Duodenal mucosa (tissue), 2 donors: ENCODE measurements at regions not wholly inside any gene's neighbourhood (a gene's known extent, or its start where the extent isn't known, plus 50 kb on each side); places are given as distances from the start of the nearest gene placed in this dataset.
"Not testable (repeated sequence)": the region's sequence is repeated elsewhere in the genome, so short reads cannot be mapped to it uniquely, and the experiment has no call there.

Experiments
- H3K27ac ChIP-seq: one replicate; pipeline ENCODE4 v1.7.0; 2013; ENCODE audit warnings: low read depth, low read length
- H3K27me3 ChIP-seq, 2 donors: one replicate each; pipeline ENCODE4 v1.7.0; 2013; ENCODE audit warnings: low read length in 2 of 2, control low read depth in 1 of 2; ENCODE audit not compliant: insufficient read depth in 2 of 2, control insufficient read depth in 1 of 2
- H3K36me3 ChIP-seq, 2 donors: one replicate each; pipeline ENCODE4 v1.7.0; 2013; ENCODE audit warnings: low read length in 2 of 2, control low read depth in 1 of 2; ENCODE audit not compliant: insufficient read depth in 2 of 2, control insufficient read depth in 1 of 2
- H3K4me1 ChIP-seq, 2 donors: one replicate each; pipeline ENCODE4 v1.7.0; 2013; ENCODE audit warnings: low read length in 2 of 2, control low read depth in 1 of 2; ENCODE audit not compliant: insufficient read depth in 2 of 2, control insufficient read depth in 1 of 2
- H3K4me3 ChIP-seq, 2 donors: one replicate each; pipeline ENCODE4 v1.7.0; 2013; ENCODE audit warnings: low read length in 2 of 2, low read depth in 1 of 2
- H3K9ac ChIP-seq, 2 donors: one replicate each; pipeline ENCODE4 v1.7.0; 2013; ENCODE audit warnings: low read length in 2 of 2, low read depth in 1 of 2
- H3K9me3 ChIP-seq, 2 donors: one replicate each; pipeline ENCODE4 v1.7.0; 2013; ENCODE audit warnings: low read length in 2 of 2, control low read depth in 1 of 2; ENCODE audit not compliant: control insufficient read depth in 1 of 2

DNA sequence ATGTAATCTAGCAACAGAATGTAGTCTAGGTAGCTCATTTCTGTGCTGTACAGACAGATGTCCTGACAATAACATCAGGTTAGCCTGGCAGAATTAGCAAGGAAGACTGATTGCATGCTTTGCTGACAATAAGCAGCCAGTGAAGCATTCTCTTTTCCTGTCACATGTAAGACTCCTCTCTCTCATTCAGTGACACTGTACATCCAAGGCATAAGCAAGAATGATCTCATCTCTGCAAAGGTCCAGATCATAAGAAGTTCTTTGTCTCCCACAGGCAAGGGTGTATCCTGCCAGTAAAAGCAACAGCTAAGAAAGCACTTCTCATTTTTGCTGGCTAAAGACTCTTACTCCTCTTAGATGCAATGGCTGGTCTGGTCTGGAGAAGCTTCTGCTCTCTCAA is 861.8 kb downstream of the TAF11L14 start:
- H3K9ac ChIP-seq = no peak overlapping the region
- H3K9me3 ChIP-seq = peaks cover 0 to 4% of the 10 kb centered on the region in 2 donors
- no peak overlapping the region for H3K27ac ChIP-seq
- H3K36me3 ChIP-seq = no peaks in the 10 kb centered on the region
- H3K4me3 ChIP-seq = no peak overlapping the region
- H3K27me3 ChIP-seq = no peaks in the 10 kb centered on the region
- H3K4me1 ChIP-seq = no peaks in the 10 kb centered on the region

DNA sequence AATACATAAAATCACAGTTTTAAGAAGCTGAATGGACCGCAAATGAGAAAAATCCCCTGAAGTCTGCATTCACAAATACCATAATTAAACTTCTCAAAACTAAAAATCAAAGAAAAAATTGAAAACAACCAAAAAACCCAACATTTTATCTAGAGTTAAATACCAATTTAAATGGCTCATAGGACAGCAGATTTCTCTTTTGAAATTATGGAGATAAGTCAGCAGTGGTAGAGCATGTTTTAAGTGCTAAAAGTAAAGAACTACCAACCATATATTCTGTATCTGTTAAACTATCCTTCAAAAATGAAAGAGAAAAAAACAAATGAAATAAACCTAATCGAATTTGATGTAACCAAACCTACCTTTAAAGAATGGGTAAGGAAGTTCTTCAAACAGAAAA is 862.8 kb downstream of the TAF11L14 start:
- Histone ChIP-seq H3K4me3 (no peak overlapping the region), H3K9ac (no peak overlapping the region), H3K36me3 (no peaks in the 10 kb centered on the region), H3K9me3 (peaks cover 1 to 4% of the 10 kb centered on the region in 2 donors), H3K27me3 (no peaks in the 10 kb centered on the region), H3K4me1 (no peaks in the 10 kb centered on the region), H3K27ac (no peak overlapping the region)

DNA sequence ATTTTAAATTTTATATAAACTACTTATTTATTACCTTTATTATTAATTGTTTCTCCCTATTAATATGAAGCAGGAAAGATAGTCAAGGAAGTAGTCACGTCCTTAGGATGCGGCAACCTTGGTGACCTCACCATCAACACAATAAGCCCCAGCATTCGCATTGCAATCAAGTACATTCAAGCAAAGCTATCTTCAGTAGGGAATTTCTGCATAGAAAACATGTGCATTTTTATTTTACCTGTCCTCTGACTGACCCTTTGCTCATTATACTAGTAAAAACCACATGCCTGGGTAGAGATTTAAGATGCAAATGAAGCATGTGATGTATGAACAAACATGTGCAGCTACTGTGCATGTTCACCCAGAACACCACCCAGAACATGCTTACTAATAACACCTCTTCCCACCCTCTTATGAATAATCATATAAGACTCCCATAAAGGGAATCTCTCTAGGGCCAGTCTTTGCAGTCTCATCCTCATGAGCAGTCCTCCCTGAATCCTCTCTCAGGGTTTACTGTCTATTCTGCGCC is 869.6 kb downstream of the TAF11L14 start:
- Histone ChIP-seq H3K4me3 (no peak overlapping the region), H3K4me1 (no peaks in the 10 kb centered on the region), H3K27me3 (no peaks in the 10 kb centered on the region)

DNA sequence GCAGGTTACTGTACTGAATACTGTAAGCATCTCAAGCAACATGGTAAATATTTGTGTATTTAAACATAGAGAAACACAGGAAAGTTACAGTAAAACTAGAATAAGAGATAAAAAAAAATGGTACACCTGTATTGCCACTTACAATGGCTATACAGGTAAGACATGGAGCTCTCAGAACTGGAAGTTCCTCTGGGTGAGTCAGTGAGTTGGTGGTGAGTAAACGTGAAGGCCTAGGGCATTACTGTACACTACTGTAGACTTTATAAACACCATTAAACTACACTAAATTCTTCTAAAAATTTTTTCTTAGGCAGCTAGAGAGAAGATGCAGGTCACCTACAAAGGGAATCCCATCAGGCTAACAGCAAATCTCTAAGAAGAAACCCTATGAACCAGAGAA is 872.9 kb downstream of the TAF11L14 start:
- H3K27me3 ChIP-seq = no peaks in the 10 kb centered on the region
- H3K9me3 ChIP-seq = peaks cover 2 to 8% of the 10 kb centered on the region in 2 donors
- no peak overlapping the region for H3K9ac ChIP-seq
- no peaks in the 10 kb centered on the region for H3K4me1 ChIP-seq
- no peak overlapping the region for H3K4me3 ChIP-seq
- no peak overlapping the region for H3K27ac ChIP-seq
- no peaks in the 10 kb centered on the region for H3K36me3 ChIP-seq

More for the DNA sequence above, 869.6 kb downstream of the TAF11L14 start:
- H3K9me3 ChIP-seq = peaks cover 2 to 9% of the 10 kb centered on the region in 2 donors
- no peak overlapping the region for H3K9ac ChIP-seq
- no peak overlapping the region for H3K27ac ChIP-seq
- H3K36me3 ChIP-seq = no peaks in the 10 kb centered on the region

DNA sequence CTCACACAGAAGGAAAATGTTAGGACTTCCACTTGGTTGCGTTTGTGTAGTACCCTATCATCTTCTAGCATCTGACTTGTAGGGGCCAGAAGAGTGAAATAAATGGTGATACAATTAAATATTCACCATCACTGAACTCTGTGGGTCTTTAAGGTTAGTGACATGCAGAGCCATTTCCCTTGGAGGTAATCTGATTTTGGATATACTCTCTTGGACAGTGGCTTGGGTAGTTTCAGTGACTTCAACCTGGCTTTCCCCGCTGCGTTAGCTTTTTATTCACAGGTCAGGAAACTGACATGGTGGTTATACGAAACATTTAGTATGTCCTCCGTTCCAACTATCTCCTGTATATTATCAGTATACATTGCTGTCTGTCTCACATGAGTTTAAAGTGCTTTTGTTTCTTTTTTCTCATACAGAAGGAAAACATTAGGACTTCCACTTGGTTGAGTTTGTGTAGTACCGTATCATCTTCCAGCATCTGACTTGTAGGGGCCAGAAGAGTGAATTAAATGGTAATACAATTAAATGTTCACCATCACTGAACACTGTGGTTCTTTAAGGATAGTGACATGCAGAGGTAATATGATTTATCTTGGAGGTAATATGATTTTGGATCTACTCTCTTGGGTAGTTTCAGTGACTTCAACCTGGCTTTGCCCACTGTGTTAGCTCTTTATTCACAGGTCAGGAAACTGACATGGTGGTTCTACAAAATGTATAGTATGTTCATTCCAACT is 883.6 kb downstream of the TAF11L14 start:
- no peaks in the 10 kb centered on the region for H3K4me1 ChIP-seq
- no peak overlapping the region for H3K27ac ChIP-seq
- H3K36me3 ChIP-seq = no peaks in the 10 kb centered on the region
- peaks cover 0 to 7% of the 10 kb centered on the region in 2 donors for H3K9me3 ChIP-seq
- H3K9ac ChIP-seq = no peak overlapping the region
- no peaks in the 10 kb centered on the region for H3K27me3 ChIP-seq
- no peak overlapping the region for H3K4me3 ChIP-seq

DNA sequence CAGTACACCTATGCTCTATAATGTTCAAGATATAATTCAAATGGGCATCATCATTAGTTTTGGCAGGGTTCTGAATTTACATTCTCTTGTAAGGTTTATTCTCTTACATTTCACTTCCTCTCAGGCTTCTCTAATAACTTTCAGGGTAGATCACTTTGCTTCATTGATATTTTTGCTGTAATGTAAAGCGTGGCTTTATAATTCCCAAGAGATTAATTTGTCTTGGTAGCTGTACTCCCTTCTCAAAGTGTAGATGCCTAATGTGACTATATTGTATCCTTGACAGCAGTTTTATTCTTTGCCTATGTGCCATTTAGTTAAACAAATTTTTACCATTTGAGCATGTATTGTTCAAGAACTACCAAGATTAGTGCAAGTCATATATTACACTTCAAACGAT is 889.1 kb downstream of the TAF11L14 start:
- Histone ChIP-seq H3K4me3 (no peak overlapping the region), H3K27ac (no peak overlapping the region), H3K36me3 (no peaks in the 10 kb centered on the region), H3K27me3 (no peaks in the 10 kb centered on the region), H3K9ac (no peak overlapping the region), H3K4me1 (no peaks in the 10 kb centered on the region), H3K9me3 (peaks cover 0 to 7% of the 10 kb centered on the region in 2 donors)

DNA sequence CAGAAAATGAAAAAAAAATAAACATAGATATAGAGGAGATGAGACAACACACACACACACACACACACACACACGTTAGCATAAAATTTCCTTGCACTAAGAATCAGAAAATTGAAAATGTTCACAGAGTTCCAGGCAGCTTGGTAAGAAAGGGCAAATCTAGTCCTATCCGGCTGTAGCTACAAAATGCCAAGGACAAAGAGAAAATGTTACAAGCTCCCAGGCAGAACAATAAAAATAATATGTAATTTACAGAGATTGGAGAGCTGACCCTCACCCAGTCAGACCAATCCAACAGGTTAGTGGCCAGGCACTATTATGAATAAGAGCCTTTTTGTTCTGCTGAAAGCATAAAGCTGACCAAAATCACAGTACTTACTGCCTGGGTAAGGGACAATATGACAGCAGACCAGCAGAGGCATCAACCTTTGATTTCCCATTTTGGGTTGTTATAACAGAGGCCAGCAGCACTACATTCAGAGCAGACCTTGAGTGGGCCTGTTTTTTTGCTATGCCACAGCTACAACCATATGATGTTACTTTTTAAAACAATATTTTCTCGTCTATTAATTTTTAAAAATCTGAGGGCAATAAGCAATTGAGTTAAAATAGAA is 892.6 kb downstream of the TAF11L14 start:
- H3K9ac ChIP-seq = no peak overlapping the region
- H3K36me3 ChIP-seq = no peaks in the 10 kb centered on the region
- no peak overlapping the region for H3K4me3 ChIP-seq
- H3K27ac ChIP-seq = no peak overlapping the region
- H3K4me1 ChIP-seq = no peaks in the 10 kb centered on the region
- H3K9me3 ChIP-seq = peaks cover 0 to 2% of the 10 kb centered on the region in 2 donors
- H3K27me3 ChIP-seq = no peaks in the 10 kb centered on the region

DNA sequence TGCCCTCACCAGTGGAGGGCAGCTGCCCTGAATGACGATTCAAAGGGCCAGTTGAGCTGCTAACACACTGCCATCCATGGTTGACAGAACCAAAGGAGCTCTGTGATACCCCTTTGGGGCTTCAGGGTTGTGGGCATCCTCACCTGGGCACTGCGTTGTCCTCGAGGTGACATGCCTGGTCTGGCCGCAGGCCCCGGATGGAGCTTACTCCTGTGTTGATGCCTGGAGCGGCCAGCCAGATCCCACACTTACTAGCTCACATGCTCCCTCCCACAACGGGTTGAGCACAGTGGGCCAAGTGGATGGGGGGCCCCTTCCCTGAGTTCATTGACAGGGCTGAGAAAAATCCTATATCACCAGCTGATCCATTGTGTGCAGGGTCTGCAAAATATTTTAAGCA is 898.9 kb downstream of the TAF11L14 start:
- peaks cover 0 to 2% of the 10 kb centered on the region in 2 donors for H3K9me3 ChIP-seq
- no peaks in the 10 kb centered on the region for H3K36me3 ChIP-seq

DNA sequence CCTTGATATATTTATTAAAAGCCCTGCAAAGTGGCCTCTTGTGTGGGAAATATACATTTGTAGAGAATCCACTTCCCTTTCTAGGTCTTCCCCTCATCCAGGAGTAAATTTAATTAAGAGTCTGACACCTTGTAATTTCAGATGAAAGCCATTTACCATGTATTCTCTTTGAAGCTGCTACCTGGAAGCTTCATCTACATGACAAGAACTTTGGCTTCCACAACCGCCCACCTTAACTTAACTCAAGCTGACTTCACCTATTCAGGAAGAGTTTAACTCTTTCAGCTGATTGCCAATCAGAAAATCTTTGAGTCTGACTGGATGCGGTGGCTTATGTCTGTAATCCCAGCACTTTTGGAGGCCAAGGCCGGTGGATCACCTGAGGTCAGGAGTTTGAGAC is 899.9 kb downstream of the TAF11L14 start:
- Histone ChIP-seq H3K4me1 (no peaks in the 10 kb centered on the region), H3K27me3 (no peaks in the 10 kb centered on the region), H3K36me3 (no peaks in the 10 kb centered on the region), H3K9ac (no peak overlapping the region), H3K4me3 (no peak overlapping the region), H3K9me3 (peaks cover 0 to 2% of the 10 kb centered on the region in 2 donors), H3K27ac (no peak overlapping the region)

More for the DNA sequence above, 898.9 kb downstream of the TAF11L14 start:
- Histone ChIP-seq H3K9ac (no peak overlapping the region), H3K27ac (no peak overlapping the region), H3K4me3 (no peak overlapping the region), H3K4me1 (no peaks in the 10 kb centered on the region), H3K27me3 (no peaks in the 10 kb centered on the region)

DNA sequence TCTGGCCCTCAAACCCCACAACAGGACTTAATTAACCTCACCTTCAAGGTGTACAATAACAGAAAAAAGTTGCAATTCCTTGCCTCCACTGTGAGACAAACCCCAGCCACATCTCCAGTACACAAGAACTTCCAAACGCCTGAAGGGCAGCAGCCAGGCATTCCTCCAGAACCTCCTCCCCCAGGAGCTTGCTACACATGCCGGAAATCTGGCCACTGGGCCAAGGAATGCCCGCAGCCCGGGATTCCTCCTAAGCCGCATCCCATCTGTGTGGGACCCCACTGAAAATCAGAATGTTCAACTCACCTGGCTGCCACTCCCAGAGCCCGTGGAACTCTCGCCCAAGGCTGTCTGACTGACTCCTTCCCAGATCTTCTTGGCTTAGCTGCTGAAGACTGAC is 901.5 kb downstream of the TAF11L14 start:
- not testable (repeated sequence) for H3K4me3 ChIP-seq, H3K4me1 ChIP-seq, H3K27me3 ChIP-seq, H3K9me3 ChIP-seq, H3K27ac ChIP-seq, H3K36me3 ChIP-seq, H3K9ac ChIP-seq
